ENCODE measurements at regions not wholly inside any gene's neighbourhood (a gene's known extent, or its start where the extent isn't known, plus 50 kb on each side); places are given as distances from the start of the nearest gene placed in this dataset.
"Not testable (repeated sequence)": the region's sequence is repeated elsewhere in the genome, so short reads cannot be mapped to it uniquely, and the experiment has no call there.

GRCh38 chr13:74251778-74252519, 117.7 kb upstream of the KLF12 start:
- no peak for DNase-seq (ENCODE audit: low read depth, low spot score)
- no peak overlapping the region for H3K4me3 ChIP-seq (ENCODE audit: low read depth, low read length)
- TF ChIP-seq CTCF (IDR thresholded peaks at IDR 0.05; ENCODE audit: insufficient read depth, low read length, missing control alignments): no peak
- ChIA-PET CTCF (no interaction called here), POLR2A (no interaction called here)

GRCh38 chr13:74250738-74251190, 116.6 kb upstream of the KLF12 start:
- no peak overlapping the region for H3K4me3 ChIP-seq (ENCODE audit: low read depth, low read length)
- peak; percentile 50 for DNase-seq (ENCODE audit: low read depth, low spot score)
- CTCF ChIA-PET: no interaction called here
- POLR2A ChIA-PET: interaction anchor here (0.7 kb wide), 1 partner anchor 118 kb away, joined by 3 read pairs; no protein-coding TSS in a partner anchor
- no peak for TF ChIP-seq CTCF (IDR thresholded peaks at IDR 0.05; ENCODE audit: insufficient read depth, low read length, missing control alignments)

GRCh38 chr13:74248477-74248876, 114.3 kb upstream of the KLF12 start:
- POLR2A ChIA-PET: no interaction called here
- H3K4me3 ChIP-seq (ENCODE audit: low read depth, low read length): no peak overlapping the region
- no peak for TF ChIP-seq CTCF (IDR thresholded peaks at IDR 0.05; ENCODE audit: insufficient read depth, low read length, missing control alignments)
- DNase-seq (ENCODE audit: low read depth, low spot score): no peak
- CTCF ChIA-PET: no interaction called here

GRCh38 chr13:74246487-74246886, 112.3 kb upstream of the KLF12 start:
- no peak for TF ChIP-seq CTCF (IDR thresholded peaks at IDR 0.05; ENCODE audit: insufficient read depth, low read length, missing control alignments)
- H3K4me3 ChIP-seq (ENCODE audit: low read depth, low read length): no peak overlapping the region
- POLR2A ChIA-PET: no interaction called here
- CTCF ChIA-PET: no interaction called here
- no peak for DNase-seq (ENCODE audit: low read depth, low spot score)

- H3K4me3 ChIP-seq (ENCODE audit: low read depth, low read length): no peak overlapping the region
- CTCF ChIA-PET: interaction anchor here (1.1 kb wide), 1 partner anchor 10 kb away, joined by 3 read pairs; no protein-coding TSS in a partner anchor
- POLR2A ChIA-PET: no interaction called here
- peak; percentile 73 for DNase-seq (ENCODE audit: low read depth, low spot score)
- TF ChIP-seq CTCF (IDR thresholded peaks at IDR 0.05; ENCODE audit: insufficient read depth, low read length, missing control alignments): no peak
These were observed 109.7 kb upstream of the KLF12 start for GRCh38 chr13:74243637-74244526.

GRCh38 chr13:74241343-74241742, 107.1 kb upstream of the KLF12 start:
- DNase-seq (ENCODE audit: low read depth, low spot score); CTCF ChIA-PET; H3K4me3 ChIP-seq (ENCODE audit: low read depth, low read length); POLR2A ChIA-PET: not testable (repeated sequence)

All from AG04449 (cell line).